Osteoblast (primary cell): ENCODE measurements at regions not wholly inside any gene's neighbourhood (a gene's known extent, or its start where the extent isn't known, plus 50 kb on each side); places are given as distances from the start of the nearest gene placed in this dataset.

Source experiments
- DNase-seq: peaks from one replicate; pipeline ENCODE4 v3.0.0; 2011; ENCODE audit warnings: low spot score, mixed read lengths; ENCODE audit not compliant: insufficient read length; ENCODE audit errors: missing footprints
- H2AFZ ChIP-seq: 2 replicates; pipeline ENCODE4 v1.6.0; 2011; ENCODE audit warnings: mild to moderate bottlenecking, low read length
- H3K27ac ChIP-seq: 2 replicates; pipeline ENCODE4 v1.5.1; 2011; ENCODE audit warnings: mild to moderate bottlenecking, low read depth, low read length, moderate library complexity
- H3K27me3 ChIP-seq: 2 replicates; pipeline ENCODE4 v1.6.0; 2012; ENCODE audit warnings: mild to moderate bottlenecking, control low read depth, inconsistent platforms, low read length, moderate library complexity; ENCODE audit not compliant: insufficient read depth
- H3K36me3 ChIP-seq: 2 replicates; pipeline ENCODE4 v1.5.1; 2011; ENCODE audit warnings: mild to moderate bottlenecking, low read length, control low read depth, moderate library complexity; ENCODE audit not compliant: insufficient read depth
- H3K4me1 ChIP-seq: 2 replicates; pipeline ENCODE4 v1.5.1; 2011; ENCODE audit warnings: mild to moderate bottlenecking, low read length, control low read depth, moderate library complexity; ENCODE audit not compliant: insufficient read depth
- H3K4me2 ChIP-seq: 2 replicates; pipeline ENCODE4 v1.6.0; 2011; ENCODE audit warnings: mild to moderate bottlenecking, low read length; ENCODE audit not compliant: insufficient read depth
- H3K4me3 ChIP-seq: fragments of 200-600 bp; sonication (generic); 3 replicates; pipeline ENCODE4 v1.5.1; 2012; ENCODE audit warnings: mild to moderate bottlenecking, low read length, inconsistent platforms; ENCODE audit not compliant: insufficient read depth
- H3K79me2 ChIP-seq: 2 replicates; pipeline ENCODE4 v1.6.0; 2012; ENCODE audit warnings: mild to moderate bottlenecking, low read length, control low read depth, inconsistent platforms; ENCODE audit not compliant: insufficient read depth
- H3K9me3 ChIP-seq: 2 replicates; pipeline ENCODE4 v1.5.1; 2011; ENCODE audit warnings: low read depth, low read length, control low read depth
- H4K20me1 ChIP-seq: 2 replicates; pipeline ENCODE4 v1.6.0; 2012; ENCODE audit warnings: mild to moderate bottlenecking, low read length, control low read depth; ENCODE audit not compliant: insufficient read depth
- TF ChIP-seq, protein P1 (sequence below): IDR thresholded peaks from 2 replicates; pipeline ENCODE4 v1.5.1; 2011; ENCODE audit warnings: mild to moderate bottlenecking, low read depth, low read length, moderate library complexity; ENCODE audit errors: extremely low read depth

DNA sequence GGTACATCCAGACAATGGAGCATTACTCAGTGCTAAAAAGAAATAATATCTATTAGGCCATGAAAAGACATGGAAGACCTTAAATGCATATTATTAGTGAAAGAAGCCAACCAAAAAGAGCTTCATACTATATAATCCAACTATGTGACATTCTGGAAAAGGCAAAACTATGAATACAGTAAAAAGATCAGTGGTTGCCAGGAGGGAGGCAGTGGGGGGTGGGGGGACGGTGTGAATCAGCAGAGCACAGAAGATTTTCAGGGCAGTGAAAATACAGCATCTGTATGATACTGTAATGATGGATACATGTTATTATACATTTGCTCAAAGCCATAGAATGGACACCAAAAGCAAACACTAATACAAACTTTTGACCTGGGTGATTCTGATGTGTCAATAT is 339.4 kb upstream of the SNX7 start:
- no peaks in the 10 kb centered on the region for H3K9me3 ChIP-seq
- H3K4me2 ChIP-seq = no peak overlapping the region
- H4K20me1 ChIP-seq = no peaks in the 10 kb centered on the region
- H3K27ac ChIP-seq = peak overlapping the region; percentile 81
- no peak overlapping the region for H2AFZ ChIP-seq
- H3K79me2 ChIP-seq = no peaks in the 10 kb centered on the region
- H3K36me3 ChIP-seq = no peaks in the 10 kb centered on the region
- no peak for DNase-seq
- peaks cover 51% of the 10 kb centered on the region for H3K4me1 ChIP-seq
- H3K27me3 ChIP-seq = no peaks in the 10 kb centered on the region
- no peak overlapping the region for H3K4me3 ChIP-seq
- TF ChIP-seq, protein P1, sequence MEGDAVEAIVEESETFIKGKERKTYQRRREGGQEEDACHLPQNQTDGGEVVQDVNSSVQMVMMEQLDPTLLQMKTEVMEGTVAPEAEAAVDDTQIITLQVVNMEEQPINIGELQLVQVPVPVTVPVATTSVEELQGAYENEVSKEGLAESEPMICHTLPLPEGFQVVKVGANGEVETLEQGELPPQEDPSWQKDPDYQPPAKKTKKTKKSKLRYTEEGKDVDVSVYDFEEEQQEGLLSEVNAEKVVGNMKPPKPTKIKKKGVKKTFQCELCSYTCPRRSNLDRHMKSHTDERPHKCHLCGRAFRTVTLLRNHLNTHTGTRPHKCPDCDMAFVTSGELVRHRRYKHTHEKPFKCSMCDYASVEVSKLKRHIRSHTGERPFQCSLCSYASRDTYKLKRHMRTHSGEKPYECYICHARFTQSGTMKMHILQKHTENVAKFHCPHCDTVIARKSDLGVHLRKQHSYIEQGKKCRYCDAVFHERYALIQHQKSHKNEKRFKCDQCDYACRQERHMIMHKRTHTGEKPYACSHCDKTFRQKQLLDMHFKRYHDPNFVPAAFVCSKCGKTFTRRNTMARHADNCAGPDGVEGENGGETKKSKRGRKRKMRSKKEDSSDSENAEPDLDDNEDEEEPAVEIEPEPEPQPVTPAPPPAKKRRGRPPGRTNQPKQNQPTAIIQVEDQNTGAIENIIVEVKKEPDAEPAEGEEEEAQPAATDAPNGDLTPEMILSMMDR = no peak

DNA sequence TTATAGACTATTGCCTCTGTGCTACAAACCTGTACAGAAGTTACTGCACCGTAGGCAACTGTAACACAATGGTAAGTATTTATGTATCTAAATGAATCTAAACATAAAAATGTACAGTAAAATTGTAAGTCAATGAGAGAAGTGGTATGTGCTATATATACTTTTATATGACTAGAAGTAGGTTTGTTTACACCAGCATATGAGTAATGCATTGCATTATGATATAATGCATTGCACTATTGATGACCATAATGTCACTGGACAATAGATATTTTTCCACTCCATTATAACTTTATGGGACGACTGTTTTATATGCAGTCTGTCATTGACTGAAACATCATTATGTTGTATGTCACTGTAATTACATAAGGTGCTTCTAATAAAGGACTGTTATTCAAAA is 340.3 kb upstream of the SNX7 start:
- DNase-seq = no peak
- H3K27ac ChIP-seq = no peak overlapping the region
- no peaks in the 10 kb centered on the region for H3K36me3 ChIP-seq
- TF ChIP-seq, protein P1 = no peak
- no peaks in the 10 kb centered on the region for H3K79me2 ChIP-seq
- H2AFZ ChIP-seq = no peak overlapping the region
- H3K4me1 ChIP-seq = peaks cover 49% of the 10 kb centered on the region
- H3K27me3 ChIP-seq = no peaks in the 10 kb centered on the region
- no peak overlapping the region for H3K4me2 ChIP-seq
- no peaks in the 10 kb centered on the region for H4K20me1 ChIP-seq
- H3K9me3 ChIP-seq = no peaks in the 10 kb centered on the region
- H3K4me3 ChIP-seq = no peak overlapping the region

DNA sequence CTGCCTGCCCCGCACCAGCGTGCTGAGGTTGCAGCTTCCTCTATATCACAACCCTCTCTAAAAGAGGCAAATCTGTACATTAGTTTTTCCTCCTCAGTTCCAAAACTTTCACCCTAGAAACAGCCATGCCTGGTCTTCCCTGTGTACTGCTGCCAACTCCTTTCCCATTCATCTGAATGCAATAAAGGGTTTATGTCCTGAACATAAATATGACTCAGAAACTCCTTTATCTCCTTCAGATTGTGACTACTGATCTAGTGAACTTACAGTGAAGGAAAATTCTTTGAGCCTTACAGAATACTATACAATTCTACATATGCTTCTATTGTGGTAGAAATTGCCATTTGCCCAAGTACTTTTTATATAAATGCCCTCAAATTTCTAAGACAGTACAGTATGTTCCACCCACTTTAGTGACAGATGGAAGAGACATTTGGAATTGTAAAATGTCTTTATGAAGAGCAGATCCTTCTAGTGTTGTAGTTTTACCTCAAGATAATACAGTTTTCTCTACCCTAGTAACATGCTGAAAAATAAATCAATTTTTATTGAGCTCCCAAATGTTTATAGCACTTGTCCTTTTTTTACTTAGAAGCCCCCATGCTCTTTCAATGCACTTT is 345.1 kb upstream of the SNX7 start:
- peak overlapping the region; percentile 59 for H3K4me2 ChIP-seq
- TF ChIP-seq, protein P1 = no peak

DNA sequence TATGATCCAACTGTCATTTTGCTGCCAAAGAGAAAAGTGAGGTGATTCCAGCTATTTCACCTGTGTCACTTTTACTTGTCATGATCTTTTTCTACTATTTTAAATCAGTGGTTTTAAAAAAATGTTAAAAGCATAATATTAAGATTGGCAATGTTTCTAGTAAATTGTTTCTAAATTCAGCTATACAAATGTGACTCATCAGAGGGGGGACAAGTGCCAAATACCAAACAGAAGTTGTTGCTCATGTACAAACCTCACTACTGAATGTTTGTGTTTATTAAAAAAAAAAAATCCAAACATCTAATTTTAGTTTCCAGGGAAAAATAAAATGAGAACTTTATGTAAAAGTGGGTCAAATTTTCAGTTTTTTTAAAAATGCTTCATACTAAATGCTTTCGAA is 346.2 kb upstream of the SNX7 start:
- Histone ChIP-seq H2AFZ (no peak overlapping the region), H3K27ac (peak overlapping the region; percentile 56), H4K20me1 (no peaks in the 10 kb centered on the region), H3K36me3 (no peaks in the 10 kb centered on the region), H3K4me1 (peaks cover 30% of the 10 kb centered on the region), H3K4me2 (peak overlapping the region; percentile 59), H3K4me3 (no peak overlapping the region), H3K79me2 (no peaks in the 10 kb centered on the region), H3K9me3 (no peaks in the 10 kb centered on the region), H3K27me3 (no peaks in the 10 kb centered on the region)
- no peak for DNase-seq
- TF ChIP-seq, protein P1 = no peak

More for the DNA sequence above, 345.1 kb upstream of the SNX7 start:
- H3K27me3 ChIP-seq = no peaks in the 10 kb centered on the region
- no peaks in the 10 kb centered on the region for H3K36me3 ChIP-seq
- no peaks in the 10 kb centered on the region for H4K20me1 ChIP-seq
- DNase-seq = peak; percentile 76
- H3K4me3 ChIP-seq = no peak overlapping the region
- H3K27ac ChIP-seq = peak overlapping the region; percentile 56
- H3K9me3 ChIP-seq = no peaks in the 10 kb centered on the region
- H3K79me2 ChIP-seq = no peaks in the 10 kb centered on the region
- H2AFZ ChIP-seq = peak overlapping the region; percentile 36
- peaks cover 30% of the 10 kb centered on the region for H3K4me1 ChIP-seq
